ENCODE measurements at regions not wholly inside any gene's neighbourhood (a gene's known extent, or its start where the extent isn't known, plus 50 kb on each side); places are given as distances from the start of the nearest gene placed in this dataset.

DNA sequence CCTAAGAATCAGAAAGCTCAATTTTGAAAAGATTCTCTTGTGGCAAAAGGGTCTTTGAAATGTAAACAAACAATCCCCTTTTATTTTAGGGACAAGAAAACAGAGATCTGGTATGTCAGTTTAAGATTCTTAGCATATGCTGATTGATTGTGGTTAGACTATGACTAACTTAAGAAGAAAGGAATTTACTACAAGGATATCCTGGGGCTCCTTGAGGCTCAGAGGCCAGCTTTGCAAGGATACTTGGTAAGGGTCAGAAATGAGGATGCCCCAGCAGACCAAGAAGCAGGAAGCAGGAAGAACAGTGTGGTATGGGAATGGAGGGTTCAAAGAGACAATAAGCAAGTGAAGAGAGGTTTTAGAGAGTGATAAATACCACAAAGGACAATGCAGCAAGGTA lies 474.6 kb downstream of the ETNK1 start:
- TF ChIP-seq POLR2AphosphoS5 (IDR thresholded peaks at IDR 0.05), result no peak
- TF ChIP-seq, protein P1, sequence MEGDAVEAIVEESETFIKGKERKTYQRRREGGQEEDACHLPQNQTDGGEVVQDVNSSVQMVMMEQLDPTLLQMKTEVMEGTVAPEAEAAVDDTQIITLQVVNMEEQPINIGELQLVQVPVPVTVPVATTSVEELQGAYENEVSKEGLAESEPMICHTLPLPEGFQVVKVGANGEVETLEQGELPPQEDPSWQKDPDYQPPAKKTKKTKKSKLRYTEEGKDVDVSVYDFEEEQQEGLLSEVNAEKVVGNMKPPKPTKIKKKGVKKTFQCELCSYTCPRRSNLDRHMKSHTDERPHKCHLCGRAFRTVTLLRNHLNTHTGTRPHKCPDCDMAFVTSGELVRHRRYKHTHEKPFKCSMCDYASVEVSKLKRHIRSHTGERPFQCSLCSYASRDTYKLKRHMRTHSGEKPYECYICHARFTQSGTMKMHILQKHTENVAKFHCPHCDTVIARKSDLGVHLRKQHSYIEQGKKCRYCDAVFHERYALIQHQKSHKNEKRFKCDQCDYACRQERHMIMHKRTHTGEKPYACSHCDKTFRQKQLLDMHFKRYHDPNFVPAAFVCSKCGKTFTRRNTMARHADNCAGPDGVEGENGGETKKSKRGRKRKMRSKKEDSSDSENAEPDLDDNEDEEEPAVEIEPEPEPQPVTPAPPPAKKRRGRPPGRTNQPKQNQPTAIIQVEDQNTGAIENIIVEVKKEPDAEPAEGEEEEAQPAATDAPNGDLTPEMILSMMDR (IDR thresholded peaks at IDR 0.05 in 8 of 11, conservative IDR thresholded peaks at IDR 0.05 in 3 of 11), result no peak

Data from spleen (tissue), 7 donors.